Neural crest cell (in vitro differentiated cells): ENCODE measurements at regions not wholly inside any gene's neighbourhood (a gene's known extent, or its start where the extent isn't known, plus 50 kb on each side); places are given as distances from the start of the nearest gene placed in this dataset.

Experiments used
- DNase-seq: peaks from one replicate; pipeline ENCODE4 v3.0.0; 2021; ENCODE audit warnings: low read depth, mixed read lengths, low spot score
- H3K27ac Mint-ChIP-seq: one replicate; pipeline ENCODE4 v1.8.0; 2021; ENCODE audit warnings: mild to moderate bottlenecking, mixed read lengths; ENCODE audit not compliant: unreplicated experiment
- H3K27me3 Mint-ChIP-seq: 2 replicates; pipeline ENCODE4 v1.8.0; 2021; ENCODE audit warnings: low read depth, mild to moderate bottlenecking, mixed read lengths
- H3K36me3 Mint-ChIP-seq: 2 replicates; pipeline ENCODE4 v1.8.0; 2021; ENCODE audit warnings: low read depth, mild to moderate bottlenecking, mixed read lengths
- H3K4me1 Mint-ChIP-seq: 2 replicates; pipeline ENCODE4 v1.8.0; 2021; ENCODE audit warnings: mixed read lengths
- H3K4me3 Mint-ChIP-seq: one replicate; pipeline ENCODE4 v1.8.0; 2021; ENCODE audit warnings: mild to moderate bottlenecking, mixed read lengths
- H3K9me3 Mint-ChIP-seq: 2 replicates; pipeline ENCODE4 v1.8.0; 2021; ENCODE audit warnings: mixed read lengths
- TF ChIP-seq, protein P1 (sequence below): fragments of 200-600 bp; sonication (generic); conservative IDR thresholded peaks from 2 replicates; pipeline ENCODE4 v1.5.0; 2021; ENCODE audit warnings: antibody characterized with exemption, mild to moderate bottlenecking

DNA sequence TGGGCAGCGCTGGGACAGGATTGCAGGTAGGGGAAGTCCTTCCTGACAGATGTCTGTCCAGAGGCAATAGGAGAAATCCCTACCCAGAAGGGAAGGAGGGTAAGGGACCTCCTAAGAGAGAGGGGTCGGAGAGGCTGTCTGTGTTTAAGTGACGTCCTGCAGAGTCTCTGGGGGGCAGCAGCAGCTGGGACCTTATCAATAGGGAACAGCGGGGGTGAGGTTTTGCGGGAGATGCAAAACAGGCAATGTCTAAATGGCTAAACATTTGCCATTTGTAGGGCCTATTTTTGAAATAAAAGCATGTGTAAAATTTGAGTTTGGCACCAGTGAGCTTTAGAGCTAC lies 108.7 kb upstream of the HS6ST1 start:
- peaks cover 4% of the 10 kb centered on the region for H3K4me1 Mint-ChIP-seq
- no peak for DNase-seq
- peaks cover 7% of the 10 kb centered on the region for H3K36me3 Mint-ChIP-seq
- TF ChIP-seq, protein P1, sequence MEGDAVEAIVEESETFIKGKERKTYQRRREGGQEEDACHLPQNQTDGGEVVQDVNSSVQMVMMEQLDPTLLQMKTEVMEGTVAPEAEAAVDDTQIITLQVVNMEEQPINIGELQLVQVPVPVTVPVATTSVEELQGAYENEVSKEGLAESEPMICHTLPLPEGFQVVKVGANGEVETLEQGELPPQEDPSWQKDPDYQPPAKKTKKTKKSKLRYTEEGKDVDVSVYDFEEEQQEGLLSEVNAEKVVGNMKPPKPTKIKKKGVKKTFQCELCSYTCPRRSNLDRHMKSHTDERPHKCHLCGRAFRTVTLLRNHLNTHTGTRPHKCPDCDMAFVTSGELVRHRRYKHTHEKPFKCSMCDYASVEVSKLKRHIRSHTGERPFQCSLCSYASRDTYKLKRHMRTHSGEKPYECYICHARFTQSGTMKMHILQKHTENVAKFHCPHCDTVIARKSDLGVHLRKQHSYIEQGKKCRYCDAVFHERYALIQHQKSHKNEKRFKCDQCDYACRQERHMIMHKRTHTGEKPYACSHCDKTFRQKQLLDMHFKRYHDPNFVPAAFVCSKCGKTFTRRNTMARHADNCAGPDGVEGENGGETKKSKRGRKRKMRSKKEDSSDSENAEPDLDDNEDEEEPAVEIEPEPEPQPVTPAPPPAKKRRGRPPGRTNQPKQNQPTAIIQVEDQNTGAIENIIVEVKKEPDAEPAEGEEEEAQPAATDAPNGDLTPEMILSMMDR = no peak
- peaks cover 20% of the 10 kb centered on the region for H3K9me3 Mint-ChIP-seq
- no peak overlapping the region for H3K27ac Mint-ChIP-seq
- peaks cover 3% of the 10 kb centered on the region for H3K27me3 Mint-ChIP-seq
- H3K4me3 Mint-ChIP-seq = no peak overlapping the region

DNA sequence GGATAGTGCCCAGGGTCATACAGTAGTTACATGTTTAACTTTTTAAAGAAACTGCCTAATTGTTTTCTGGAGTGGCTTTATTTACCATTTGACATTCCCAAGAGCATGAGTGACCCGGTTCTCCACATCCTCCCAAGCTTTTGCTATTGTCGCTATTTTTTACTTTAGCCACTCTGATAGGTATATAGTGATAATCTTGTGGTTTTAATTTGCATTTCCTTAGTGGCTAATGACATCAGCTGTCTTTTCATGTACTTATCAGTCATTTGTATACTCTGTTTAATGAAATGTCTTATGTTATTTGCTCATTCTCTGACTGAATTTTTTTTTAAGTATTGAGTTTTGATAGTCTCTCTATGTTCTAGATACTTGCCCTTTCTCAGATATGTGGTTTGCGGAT lies 109.7 kb upstream of the HS6ST1 start:
- Mint-ChIP-seq H3K27me3 (peaks cover 3% of the 10 kb centered on the region), H3K4me3 (no peak overlapping the region), H3K9me3 (peaks cover 16% of the 10 kb centered on the region), H3K4me1 (peaks cover 4% of the 10 kb centered on the region), H3K27ac (no peak overlapping the region), H3K36me3 (peaks cover 7% of the 10 kb centered on the region)
- no peak for DNase-seq
- TF ChIP-seq, protein P1 = no peak

DNA sequence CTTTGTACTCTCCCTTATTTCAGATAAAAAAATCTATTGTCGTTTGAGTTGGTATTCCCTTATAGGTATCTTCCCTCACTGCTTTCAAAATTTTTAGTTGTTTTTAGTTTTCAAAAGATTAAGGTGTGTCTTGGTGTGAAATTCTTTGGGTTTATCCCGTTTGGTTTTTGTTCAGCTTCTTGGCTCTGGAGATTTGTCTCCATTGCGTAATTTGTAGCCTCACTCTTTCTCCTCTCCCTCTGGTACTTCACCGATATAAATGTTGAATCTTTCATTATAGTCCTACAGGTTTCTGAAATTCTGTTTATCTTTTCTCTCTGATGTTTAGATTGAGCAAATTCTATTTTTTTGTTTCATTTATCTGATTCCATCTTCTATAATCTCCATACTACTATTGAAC lies 113.8 kb upstream of the HS6ST1 start:
- Mint-ChIP-seq H3K27ac (no peak overlapping the region), H3K4me1 (peaks cover 7% of the 10 kb centered on the region), H3K27me3 (peaks cover 3% of the 10 kb centered on the region), H3K4me3 (no peak overlapping the region), H3K9me3 (peaks cover 16% of the 10 kb centered on the region), H3K36me3 (peaks cover 7% of the 10 kb centered on the region)
- no peak for DNase-seq
- TF ChIP-seq, protein P1 = no peak

DNA sequence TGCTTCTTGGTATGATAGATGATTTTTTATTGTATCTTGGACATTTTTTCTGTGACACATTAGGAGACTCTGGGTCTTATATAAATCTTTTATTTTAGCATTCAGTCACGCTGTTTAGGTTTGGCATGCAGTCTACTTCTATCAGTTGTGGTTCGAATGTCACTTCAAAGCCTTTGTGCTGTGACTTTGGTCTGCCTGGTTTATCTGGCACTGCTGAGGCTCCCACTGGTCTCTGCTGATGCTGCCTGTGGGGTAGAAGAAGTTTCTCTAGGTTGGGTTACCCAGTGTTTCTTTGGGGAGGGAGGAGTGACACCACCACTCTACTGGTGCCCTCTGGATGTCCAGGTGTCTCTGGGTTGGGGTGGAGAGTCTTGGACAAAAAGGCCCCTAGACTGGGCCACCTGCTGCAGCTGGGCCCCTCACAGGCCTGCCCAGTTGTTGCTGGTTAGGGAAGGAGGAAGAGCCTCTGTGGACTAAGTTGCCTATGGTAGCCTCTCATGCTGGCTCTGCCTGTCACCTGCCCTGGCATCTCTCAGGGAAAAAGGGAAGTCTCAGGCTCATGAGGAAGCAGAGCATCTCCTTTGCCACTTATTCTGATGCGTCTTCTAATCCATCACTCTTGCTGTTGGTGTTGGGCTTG lies 115.4 kb upstream of the HS6ST1 start:
- TF ChIP-seq, protein P1 = no peak
- no peak for DNase-seq
- Mint-ChIP-seq H3K9me3 (peaks cover 11% of the 10 kb centered on the region), H3K36me3 (peaks cover 7% of the 10 kb centered on the region), H3K4me3 (no peak overlapping the region), H3K27ac (peak overlapping the region; percentile 19), H3K27me3 (peaks cover 3% of the 10 kb centered on the region), H3K4me1 (peaks cover 7% of the 10 kb centered on the region)

DNA sequence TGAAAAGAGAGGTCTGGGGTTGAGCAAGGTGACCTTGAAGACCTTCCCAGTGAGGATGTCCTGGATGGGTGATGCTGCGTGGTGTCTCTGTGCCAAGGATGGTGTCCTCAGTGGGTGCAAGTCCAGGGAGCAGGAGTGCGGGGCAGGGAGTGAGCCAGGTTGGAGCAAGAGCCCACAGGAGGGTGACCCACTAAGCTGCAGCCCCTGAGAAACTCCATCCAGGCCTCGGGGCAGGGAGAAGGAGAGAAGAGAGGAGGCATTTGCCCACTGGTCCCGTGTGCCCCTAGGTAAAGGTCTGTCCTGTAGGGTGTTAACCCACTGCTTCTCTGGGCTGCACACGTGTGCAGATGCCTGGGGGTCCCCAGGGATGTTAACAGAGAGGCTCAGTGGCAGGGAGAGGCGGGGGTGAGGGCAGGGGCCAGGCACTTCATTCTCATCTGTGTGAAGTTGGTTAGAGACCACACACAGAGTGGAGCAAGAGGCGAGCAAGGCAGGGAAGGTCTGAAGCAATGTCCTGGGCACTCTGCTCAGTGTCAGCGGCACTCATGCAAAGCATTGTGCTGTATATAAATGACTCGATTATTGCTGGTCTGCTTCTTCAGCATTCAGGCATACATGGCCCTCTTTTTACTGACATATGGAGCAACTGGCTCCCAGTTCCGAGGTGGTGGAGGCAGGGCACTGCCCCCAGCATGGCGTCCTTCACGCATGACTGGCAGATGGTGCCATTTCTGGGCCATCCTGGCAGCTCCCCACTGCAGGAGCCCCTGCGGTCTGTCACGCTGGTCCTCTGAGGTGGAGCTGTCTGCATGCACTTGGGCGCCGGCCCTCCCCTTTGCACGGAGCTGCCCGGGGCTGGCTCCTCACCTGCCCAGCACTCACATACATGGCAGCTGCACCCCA lies 117.2 kb upstream of the HS6ST1 start:
- H3K27me3 Mint-ChIP-seq = no peaks in the 10 kb centered on the region
- no peak for DNase-seq
- H3K4me1 Mint-ChIP-seq = peaks cover 11% of the 10 kb centered on the region
- H3K36me3 Mint-ChIP-seq = no peaks in the 10 kb centered on the region
- no peak overlapping the region for H3K27ac Mint-ChIP-seq
- TF ChIP-seq, protein P1 = no peak
- H3K9me3 Mint-ChIP-seq = no peaks in the 10 kb centered on the region
- H3K4me3 Mint-ChIP-seq = no peak overlapping the region
